ENCODE measurements at regions not wholly inside any gene's neighbourhood (a gene's known extent, or its start where the extent isn't known, plus 50 kb on each side); places are given as distances from the start of the nearest gene placed in this dataset.

DNA sequence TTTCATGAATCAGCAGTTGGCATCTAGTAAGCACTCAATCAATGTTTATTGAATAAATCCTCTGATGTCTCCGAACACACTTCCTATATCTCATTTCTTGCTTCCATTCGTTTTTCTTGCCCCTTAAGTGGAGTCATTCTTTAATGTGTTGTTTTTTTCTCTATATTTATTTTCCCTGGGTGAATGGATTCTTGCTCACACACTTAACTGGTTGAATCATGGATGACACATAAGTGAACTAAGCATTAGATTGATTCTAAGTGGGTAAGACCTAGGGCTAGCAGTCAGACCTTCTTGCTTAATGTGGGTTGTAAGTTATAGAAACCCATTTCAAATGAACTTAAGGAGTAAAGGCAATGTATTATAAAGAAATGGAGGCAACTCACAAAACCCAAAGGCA, 111.1 kb downstream of the RTL3 start (continued):
- TF ChIP-seq SMAD1 (IDR thresholded peaks at IDR 0.05; ENCODE audit: low read depth, low read length, partially characterized antibody) (no peak), NCOR1 (IDR thresholded peaks at IDR 0.05) (no peak), KDM5B (IDR thresholded peaks at IDR 0.05; ENCODE audit: insufficient replicate concordance, low read depth, low read length) (no peak), ATF1 (CRISPR knock-in tag; IDR thresholded peaks at IDR 0.05) (no peak), ATF1 (tag; IDR thresholded peaks at IDR 0.05) (no peak), SP1 (CRISPR knock-in tag; IDR thresholded peaks at IDR 0.05) (no peak), PHF20 (IDR thresholded peaks at IDR 0.05; ENCODE audit: partially characterized antibody) (no peak)

DNA sequence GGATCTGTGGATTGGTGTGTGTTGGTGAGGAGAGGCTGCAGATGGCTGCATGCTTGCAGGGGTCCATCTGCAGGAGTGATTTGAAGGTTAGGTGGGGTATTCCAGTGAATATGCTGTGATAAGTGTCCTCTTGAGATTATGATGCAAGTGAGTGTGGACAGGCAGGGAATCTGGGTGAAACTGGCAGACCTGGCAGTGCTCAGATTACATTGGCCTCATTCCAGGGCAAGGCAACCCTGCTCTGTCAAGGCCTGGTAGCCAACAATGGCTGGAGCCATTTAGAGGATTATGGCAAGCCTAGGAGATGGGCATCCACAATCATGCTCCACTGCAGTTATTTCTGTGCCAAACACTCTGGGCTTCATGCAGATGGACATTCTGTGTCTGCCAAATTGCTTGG, 113.9 kb downstream of the RTL3 start:
- Histone ChIP-seq H3K9ac (ENCODE audit: insufficient read depth in 1 of 2, low read depth in 2 of 2, low read length in 2 of 2) (no peak overlapping the region), H3K9me3 (replicated peaks; ENCODE audit: control insufficient read depth, insufficient read depth, low read depth, low read length) (no peaks in the 10 kb centered on the region), H3K36me3 (ENCODE audit: control insufficient read depth, insufficient read depth, low read length) (no peaks in the 10 kb centered on the region), H3K4me2 (ENCODE audit: insufficient read depth, low read length) (no peak overlapping the region), H3K27me3 (ENCODE audit: control insufficient read depth in 2 of 2, insufficient read depth in 2 of 2, low read length in 2 of 2) (no peaks in the 10 kb centered on the region), H3K9me1 (ENCODE audit: control insufficient read depth, insufficient read depth, low read length) (no peaks in the 10 kb centered on the region), H4K20me1 (replicated peaks; ENCODE audit: control insufficient read depth, insufficient read depth, low read length) (no peaks in the 10 kb centered on the region), H3K4me3 (no peak overlapping the region), H3K27ac (ENCODE audit: extremely low read depth, low read depth, low read length) (no peak overlapping the region), H3K79me2 (ENCODE audit: control insufficient read depth, insufficient read depth, low read length) (no peaks in the 10 kb centered on the region), H2AFZ (ENCODE audit: low read depth, low read length) (no peak overlapping the region), H3K4me1 (replicated peaks in 1 of 2; ENCODE audit: control insufficient read depth in 2 of 2, insufficient read depth in 2 of 2, low read length in 2 of 2) (no peaks in the 10 kb centered on the region)
- in situ Hi-C loops (cut with MboI) = no loop called here
- intact Hi-C loops (cut with micrococcal nuclease) = no loop called here
- no peak for DNase-seq (ENCODE audit: extremely low read depth in 1 of 4, low spot score in 3 of 4)
- no peak for FAIRE-seq
- TF ChIP-seq ARID1B (IDR thresholded peaks at IDR 0.05) = no peak
- TF ChIP-seq ZNF57 (CRISPR knock-in tag; IDR thresholded peaks at IDR 0.05) = no peak
- no peak for TF ChIP-seq SIN3B (IDR thresholded peaks at IDR 0.05; ENCODE audit: low read depth)
- TF ChIP-seq, protein P1, sequence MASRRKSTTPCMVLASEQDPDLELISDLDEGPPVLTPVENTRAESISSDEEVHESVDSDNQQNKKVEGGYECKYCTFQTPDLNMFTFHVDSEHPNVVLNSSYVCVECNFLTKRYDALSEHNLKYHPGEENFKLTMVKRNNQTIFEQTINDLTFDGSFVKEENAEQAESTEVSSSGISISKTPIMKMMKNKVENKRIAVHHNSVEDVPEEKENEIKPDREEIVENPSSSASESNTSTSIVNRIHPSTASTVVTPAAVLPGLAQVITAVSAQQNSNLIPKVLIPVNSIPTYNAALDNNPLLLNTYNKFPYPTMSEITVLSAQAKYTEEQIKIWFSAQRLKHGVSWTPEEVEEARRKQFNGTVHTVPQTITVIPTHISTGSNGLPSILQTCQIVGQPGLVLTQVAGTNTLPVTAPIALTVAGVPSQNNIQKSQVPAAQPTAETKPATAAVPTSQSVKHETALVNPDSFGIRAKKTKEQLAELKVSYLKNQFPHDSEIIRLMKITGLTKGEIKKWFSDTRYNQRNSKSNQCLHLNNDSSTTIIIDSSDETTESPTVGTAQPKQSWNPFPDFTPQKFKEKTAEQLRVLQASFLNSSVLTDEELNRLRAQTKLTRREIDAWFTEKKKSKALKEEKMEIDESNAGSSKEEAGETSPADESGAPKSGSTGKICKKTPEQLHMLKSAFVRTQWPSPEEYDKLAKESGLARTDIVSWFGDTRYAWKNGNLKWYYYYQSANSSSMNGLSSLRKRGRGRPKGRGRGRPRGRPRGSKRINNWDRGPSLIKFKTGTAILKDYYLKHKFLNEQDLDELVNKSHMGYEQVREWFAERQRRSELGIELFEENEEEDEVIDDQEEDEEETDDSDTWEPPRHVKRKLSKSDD (conservative IDR thresholded peaks at IDR 0.05; ENCODE audit: low read length) = no peak
- TF ChIP-seq, protein P2, sequence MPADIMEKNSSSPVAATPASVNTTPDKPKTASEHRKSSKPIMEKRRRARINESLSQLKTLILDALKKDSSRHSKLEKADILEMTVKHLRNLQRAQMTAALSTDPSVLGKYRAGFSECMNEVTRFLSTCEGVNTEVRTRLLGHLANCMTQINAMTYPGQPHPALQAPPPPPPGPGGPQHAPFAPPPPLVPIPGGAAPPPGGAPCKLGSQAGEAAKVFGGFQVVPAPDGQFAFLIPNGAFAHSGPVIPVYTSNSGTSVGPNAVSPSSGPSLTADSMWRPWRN (IDR thresholded peaks at IDR 0.05; ENCODE audit: low read depth) = no peak
- no peak for TF ChIP-seq FOS (IDR thresholded peaks at IDR 0.05; ENCODE audit: extremely low read depth, insufficient read length)
- no peak for TF ChIP-seq LEF1 (IDR thresholded peaks at IDR 0.05)
- TF ChIP-seq JUND (IDR thresholded peaks at IDR 0.05; ENCODE audit: borderline replicate concordance, low read depth, low read length) = no peak
- TF ChIP-seq JUND (tag; IDR thresholded peaks at IDR 0.05; ENCODE audit: borderline replicate concordance, low read depth, low read length) = no peak
- ChIA-PET POLR2A (no interaction called here), CTCF (ENCODE audit: low intra/inter-chr PET ratio) (no interaction called here)
- ATAC-seq = no peak
- no TSS peak for BruUV-seq (replicated peaks)

Measured in K562 (cell line).